Right lung (tissue), 2 donors: ENCODE measurements at regions not wholly inside any gene's neighbourhood (a gene's known extent, or its start where the extent isn't known, plus 50 kb on each side); places are given as distances from the start of the nearest gene placed in this dataset.

Experiments used
- DNase-seq, 2 donors: peaks; one replicate each; pipeline ENCODE4 v3.0.0-alpha.2; 2013

GRCh38 chr9:31089549-31090221 is 1294.8 kb upstream of the ACO1 start:
- no peak for DNase-seq

DNA sequence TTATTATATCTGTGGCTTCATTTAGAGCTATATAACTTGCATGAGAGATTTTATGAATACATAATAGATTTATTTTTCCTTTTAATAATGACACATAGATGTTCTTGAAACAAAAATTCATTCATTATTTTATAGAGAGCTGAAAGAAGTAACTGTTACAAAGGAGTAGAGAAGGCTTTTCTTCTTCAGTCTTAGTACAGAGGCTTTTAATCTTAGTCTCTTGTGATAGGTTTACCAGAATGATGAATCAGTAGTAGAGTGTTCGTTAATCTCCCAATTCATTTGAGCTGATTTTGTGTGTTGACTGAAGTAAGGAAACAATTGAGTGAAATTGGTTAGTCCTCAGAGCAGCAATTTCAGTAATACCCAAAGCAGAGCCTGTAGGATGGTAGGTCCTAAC is 1284.1 kb upstream of the ACO1 start:
- DNase-seq = no peak

- no peak for DNase-seq
Measured at GRCh38 chr9:31103836-31104235, 1280.6 kb upstream of the ACO1 start.

DNA sequence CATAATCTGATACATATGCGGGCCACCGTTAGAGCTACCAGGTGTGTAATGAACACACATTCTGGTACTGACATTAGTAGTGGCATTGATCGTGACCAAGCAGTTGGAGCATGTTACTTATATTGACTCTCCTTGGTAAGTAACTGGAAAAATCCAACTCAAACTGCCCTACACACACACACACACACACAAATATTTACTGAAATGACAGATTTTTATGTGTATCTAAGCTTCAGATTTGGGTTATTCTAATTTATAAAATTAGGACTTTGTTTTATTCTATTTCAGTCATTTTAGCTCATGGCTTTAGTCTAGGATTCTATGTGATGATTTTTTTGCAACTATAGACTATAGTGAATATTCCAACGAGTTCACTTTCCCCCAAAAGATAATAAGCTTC is 1280.2 kb upstream of the ACO1 start:
- DNase-seq = no peak

GRCh38 chr9:31112491-31112890 is 1272.0 kb upstream of the ACO1 start:
- peak; percentile 23 to 27 for DNase-seq

- no peak for DNase-seq
Measured at GRCh38 chr9:31114346-31114745, 1270.1 kb upstream of the ACO1 start.

- DNase-seq = no peak
Measured at GRCh38 chr9:31119890-31120454, 1264.5 kb upstream of the ACO1 start.

DNA sequence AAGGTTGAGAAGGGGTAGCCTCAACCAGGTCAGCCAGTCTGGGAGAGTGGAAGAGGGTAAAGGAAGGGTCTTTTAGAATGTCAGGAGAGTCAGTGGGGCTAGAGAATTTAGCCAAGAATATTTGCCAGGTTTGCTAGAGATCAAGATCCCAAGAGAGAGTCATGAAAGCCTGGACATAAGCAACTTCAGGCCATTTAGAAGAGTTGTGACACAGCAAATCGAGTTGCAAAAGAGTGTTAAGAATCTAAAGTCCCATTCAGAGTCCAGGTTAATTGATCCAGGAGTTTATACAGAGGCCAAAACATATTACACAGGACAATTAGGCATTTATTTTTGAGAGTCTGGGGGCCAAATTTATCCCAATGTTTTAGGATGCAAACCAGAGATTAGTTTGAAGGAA is 1260.1 kb upstream of the ACO1 start:
- no peak for DNase-seq

DNA sequence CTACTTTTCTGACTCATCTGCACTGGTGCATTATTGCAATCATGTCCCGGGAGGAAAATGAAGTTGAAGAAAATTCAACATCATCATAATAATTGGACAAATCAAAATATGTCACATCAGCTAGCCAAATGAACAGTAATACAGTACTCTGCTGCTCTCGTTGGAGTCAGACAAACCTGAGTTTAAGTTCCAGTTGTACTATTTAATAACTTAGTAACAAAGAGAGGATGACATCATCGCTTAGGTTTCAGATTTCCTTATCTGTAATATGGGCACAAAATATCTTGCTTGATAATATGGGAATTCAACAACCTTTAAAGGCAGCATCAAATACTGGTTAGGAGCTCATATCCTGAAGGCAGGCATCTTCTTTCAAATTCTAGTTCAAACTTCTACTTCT is 1248.9 kb upstream of the ACO1 start:
- no peak for DNase-seq

GRCh38 chr9:31136524-31136923 is 1247.9 kb upstream of the ACO1 start:
- no peak for DNase-seq

DNA sequence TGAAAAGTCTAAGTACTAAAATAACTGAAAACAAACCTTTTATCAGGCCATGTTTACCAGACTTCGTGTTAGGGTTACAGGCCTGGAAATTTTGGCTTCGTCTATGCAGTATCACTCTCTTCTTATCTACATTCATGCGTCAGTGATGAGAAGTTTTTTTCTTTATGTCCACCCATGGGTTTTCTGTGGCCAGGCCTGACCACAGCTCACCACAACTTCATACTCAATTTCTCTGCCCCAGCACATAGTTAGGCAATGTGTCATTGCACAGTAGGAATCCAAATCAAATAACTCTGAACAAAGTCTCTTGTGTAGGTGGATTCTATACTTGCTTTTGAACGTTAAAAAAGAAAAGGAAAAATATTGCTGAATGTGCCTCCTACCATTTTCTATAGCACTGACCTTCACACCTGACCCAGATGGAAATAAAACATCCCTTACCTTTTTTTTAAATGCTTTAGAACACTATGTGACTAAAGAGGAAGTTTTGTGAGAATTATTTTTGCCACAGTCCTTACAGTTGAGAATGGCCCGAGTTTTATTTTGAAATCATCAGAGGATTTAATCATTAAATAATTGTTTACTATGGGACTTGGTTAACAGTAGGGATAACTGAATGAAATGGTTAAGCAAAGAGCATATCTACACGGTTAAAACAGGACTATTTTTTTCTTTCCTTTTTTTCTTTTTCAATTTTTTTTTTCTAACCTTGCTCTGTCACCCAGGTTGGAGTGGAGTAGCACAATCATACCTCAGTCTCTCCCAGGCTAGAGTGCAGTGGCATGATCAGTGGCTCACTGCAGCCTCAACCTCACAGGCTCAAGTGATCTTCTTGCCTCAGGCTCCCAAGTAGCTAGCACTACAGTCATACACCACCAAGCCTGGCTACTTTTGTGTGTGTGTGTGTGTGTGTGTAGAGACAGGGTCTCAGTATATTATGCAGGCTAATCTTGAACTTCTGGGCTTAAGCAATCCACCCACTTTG is 1247.0 kb upstream of the ACO1 start:
- no peak for DNase-seq

DNA sequence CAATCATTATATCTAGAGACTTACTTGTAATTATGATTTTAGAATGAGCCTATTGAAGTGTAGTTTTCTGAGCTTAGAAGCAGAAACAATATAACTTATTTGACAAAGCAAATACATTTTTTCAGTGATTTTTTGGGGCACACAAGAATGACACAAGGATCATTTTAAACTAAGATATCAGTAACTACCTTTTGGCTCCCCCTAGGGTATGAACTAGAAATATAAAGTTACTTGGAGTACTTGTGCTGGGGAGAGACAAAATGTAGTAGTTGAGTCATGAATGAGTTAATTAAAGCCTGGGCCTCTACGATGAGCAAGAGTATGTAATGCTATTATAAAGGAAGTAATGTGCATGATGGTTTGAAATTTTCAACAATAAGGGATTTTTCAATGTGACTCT is 1244.1 kb upstream of the ACO1 start:
- DNase-seq = no peak

GRCh38 chr9:31142456-31142855 is 1242.0 kb upstream of the ACO1 start:
- DNase-seq = no peak

DNA sequence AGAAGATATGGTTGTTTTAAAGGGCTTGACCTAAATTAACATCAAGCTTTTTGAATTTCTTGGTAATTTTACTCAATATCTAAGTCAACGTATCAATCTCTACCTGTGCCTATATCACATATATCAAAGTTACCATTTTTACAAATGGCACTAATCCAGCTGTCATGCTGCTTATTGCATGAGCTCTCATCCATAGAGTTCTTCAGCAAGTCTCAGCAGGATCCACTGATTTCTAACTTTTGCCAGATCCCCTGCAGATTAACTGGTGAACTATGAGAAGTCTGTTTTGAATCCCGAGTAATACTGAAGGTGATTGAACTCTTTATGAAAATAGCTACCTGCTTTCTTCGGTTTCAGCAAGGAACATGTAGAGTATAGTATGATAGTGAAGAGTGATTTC is 1239.8 kb upstream of the ACO1 start:
- DNase-seq = no peak

DNA sequence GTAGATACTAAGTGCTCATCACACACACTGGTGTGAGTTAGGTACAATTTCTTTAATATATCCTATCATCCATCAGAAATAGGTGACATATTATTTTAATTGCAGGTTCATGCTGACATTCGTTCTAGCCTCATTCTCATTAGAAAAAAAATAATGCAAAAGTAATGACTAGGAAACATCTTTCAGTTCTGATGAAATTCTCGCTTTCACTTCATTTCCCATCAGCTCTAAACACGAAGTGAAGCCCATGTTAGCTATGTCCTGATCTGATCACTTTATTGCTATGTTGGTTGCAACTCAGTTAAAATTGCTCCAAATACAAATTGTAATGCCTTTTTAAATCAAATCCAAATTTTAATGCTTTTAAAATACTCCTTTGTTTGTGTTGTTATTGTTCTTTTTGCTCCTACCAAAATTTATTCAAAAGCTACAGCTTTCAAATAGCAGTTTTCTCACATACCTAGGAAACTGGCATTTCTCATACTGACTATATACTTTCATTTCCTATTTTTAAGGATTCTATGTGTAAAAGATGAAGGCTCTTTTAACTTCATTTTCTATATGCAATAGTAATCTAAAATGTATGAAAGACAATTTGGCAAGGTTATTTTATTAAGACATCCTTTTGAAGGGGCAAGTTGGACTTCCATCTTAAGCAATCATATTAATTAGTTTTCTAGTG is 1237.8 kb upstream of the ACO1 start:
- DNase-seq = no peak

GRCh38 chr9:31153250-31153840 is 1231.1 kb upstream of the ACO1 start:
- DNase-seq = no peak

GRCh38 chr9:31166516-31166915 is 1217.9 kb upstream of the ACO1 start:
- no peak for DNase-seq

GRCh38 chr9:31168161-31168560 is 1216.3 kb upstream of the ACO1 start:
- no peak for DNase-seq

DNA sequence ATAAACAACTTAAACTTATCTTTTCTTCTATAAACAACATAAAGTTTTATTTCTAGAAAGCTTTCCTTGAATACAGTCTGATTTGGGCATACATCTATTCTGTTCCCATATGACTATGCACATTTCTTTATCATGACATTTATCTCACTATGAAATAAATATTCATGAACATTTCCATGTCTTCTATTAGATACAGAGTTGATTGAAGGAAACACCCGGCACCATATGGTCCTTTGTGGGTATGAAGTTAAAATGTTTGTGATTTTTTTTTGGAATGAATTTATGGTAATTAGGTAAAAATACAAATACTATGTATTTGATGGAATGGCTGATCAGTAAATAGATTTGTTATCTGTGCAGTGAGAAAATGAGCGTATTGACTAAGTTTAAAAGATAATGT is 1209.8 kb upstream of the ACO1 start:
- no peak for DNase-seq

GRCh38 chr9:31183866-31184265 is 1200.6 kb upstream of the ACO1 start:
- no peak for DNase-seq

- DNase-seq = no peak
Measured at GRCh38 chr9:31185831-31186230, 1198.6 kb upstream of the ACO1 start.

- DNase-seq = no peak
Measured at GRCh38 chr9:31188496-31188895, 1195.9 kb upstream of the ACO1 start.
